ENCODE measurements at regions not wholly inside any gene's neighbourhood (a gene's known extent, or its start where the extent isn't known, plus 50 kb on each side); places are given as distances from the start of the nearest gene placed in this dataset.

DNA sequence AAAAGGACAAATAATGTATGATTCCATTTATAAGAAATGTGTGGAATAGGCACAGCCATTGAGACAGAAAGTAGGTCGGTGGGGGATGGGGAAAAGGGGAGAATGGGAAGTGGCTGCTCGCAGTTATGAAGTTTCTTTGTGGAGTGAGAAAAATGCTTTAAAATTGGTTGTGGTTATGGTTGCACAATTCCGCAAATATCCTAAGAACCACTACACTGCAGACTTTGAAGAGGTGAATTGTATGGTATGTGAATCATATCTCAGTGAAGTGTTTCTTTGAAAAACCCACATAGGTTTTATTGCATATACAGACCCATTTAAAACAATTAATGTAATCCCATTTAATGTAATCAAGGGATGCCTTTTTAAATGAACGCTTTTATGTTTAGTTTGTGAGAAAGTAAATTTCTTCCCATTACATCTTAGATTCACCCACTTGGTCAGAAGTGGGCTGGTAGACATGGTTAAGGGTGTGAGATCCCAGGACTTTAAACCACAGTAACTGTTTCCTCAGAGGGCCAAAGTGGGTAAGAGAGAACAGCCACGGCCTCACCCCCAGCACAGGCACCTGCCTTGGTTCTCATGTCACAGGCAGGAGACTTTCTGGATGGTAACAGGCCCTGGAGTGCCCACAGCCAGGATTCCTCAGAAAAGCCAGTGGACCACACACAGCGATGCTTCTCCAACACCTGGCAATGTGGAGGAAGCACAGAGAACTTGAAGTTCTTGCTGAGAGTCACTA, 119.3 kb upstream of the GJB6 start:
- no peaks in the 10 kb centered on the region for H3K36me3 ChIP-seq (ENCODE audit: insufficient read depth, low read length)
- peaks cover 12% of the 10 kb centered on the region; the same call in 1 of the 2 replicates for H3K4me1 ChIP-seq (ENCODE audit: insufficient read depth, low read length)
- WGBS: 95% methylated on average over 4 of the region's 6 CpGs
- no peak overlapping the region for H3K27ac ChIP-seq (ENCODE audit: low read depth, low read length)
- no peak overlapping the region for H3K4me3 ChIP-seq (ENCODE audit: low read length)
- no peaks in the 10 kb centered on the region for H3K9me3 ChIP-seq (ENCODE audit: insufficient read depth, low read depth, low read length)
- no peaks in the 10 kb centered on the region for H3K27me3 ChIP-seq (ENCODE audit: insufficient read depth, low read length)
- H3K9ac ChIP-seq (ENCODE audit: low read depth, low read length): no peak overlapping the region

DNA sequence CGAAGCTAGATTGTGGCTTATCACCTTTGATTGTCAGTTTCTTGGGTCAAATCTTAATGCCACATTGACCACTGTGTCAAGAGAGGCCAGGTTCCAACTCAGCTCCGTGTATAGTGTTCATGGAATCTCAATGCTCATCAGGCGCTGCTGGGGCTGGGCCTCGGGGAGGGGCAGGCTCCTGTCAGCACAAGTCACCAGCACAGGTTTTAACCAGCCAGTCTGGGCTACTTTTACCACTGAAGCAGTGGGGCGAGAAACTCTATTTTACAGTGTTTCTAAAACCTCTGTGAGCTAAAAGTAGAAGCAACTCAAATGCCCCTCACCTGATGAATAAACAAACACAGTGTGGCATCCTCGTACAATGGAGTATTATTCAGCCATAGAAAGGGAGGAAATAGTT, 118.7 kb upstream of the GJB6 start:
- Histone ChIP-seq H3K9ac (ENCODE audit: low read depth, low read length) (no peak overlapping the region), H3K4me1 (ENCODE audit: insufficient read depth, low read length) (peaks cover 12% of the 10 kb centered on the region; the same call in 1 of the 2 replicates), H3K4me3 (ENCODE audit: low read length) (no peak overlapping the region), H3K36me3 (ENCODE audit: insufficient read depth, low read length) (no peaks in the 10 kb centered on the region), H3K27me3 (ENCODE audit: insufficient read depth, low read length) (no peaks in the 10 kb centered on the region), H3K27ac (ENCODE audit: low read depth, low read length) (no peak overlapping the region), H3K9me3 (ENCODE audit: insufficient read depth, low read depth, low read length) (no peaks in the 10 kb centered on the region)
- 89% methylated on average over 6 of the region's 6 CpGs for WGBS

DNA sequence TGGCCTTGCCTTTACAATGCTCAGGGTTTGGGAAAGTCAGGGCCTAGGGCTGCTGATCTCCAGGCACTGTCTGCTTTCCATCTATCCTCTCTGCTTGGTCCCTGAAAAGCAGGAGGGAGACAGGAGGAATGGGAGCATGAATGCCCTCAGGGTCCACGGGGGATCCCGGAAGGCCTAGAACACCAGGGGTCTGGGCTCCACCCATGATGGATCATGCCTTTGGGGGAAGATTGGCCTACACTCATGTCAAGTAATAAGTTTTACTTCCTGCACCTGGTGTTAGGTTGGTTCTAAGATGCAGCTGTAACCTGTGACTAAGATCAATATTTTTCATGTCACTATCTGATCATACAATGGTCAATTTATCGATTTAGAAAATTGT, 118.3 kb upstream of the GJB6 start:
- no peak overlapping the region for H3K9ac ChIP-seq (ENCODE audit: low read depth, low read length)
- H3K36me3 ChIP-seq (ENCODE audit: insufficient read depth, low read length): no peaks in the 10 kb centered on the region
- H3K27me3 ChIP-seq (ENCODE audit: insufficient read depth, low read length): no peaks in the 10 kb centered on the region
- H3K9me3 ChIP-seq (ENCODE audit: insufficient read depth, low read depth, low read length): no peaks in the 10 kb centered on the region
- H3K27ac ChIP-seq (ENCODE audit: low read depth, low read length): no peak overlapping the region
- WGBS: 93% methylated on average over 3 of the region's 3 CpGs
- H3K4me3 ChIP-seq (ENCODE audit: low read length): no peak overlapping the region
- peaks cover 12% of the 10 kb centered on the region; the same call in 1 of the 2 replicates for H3K4me1 ChIP-seq (ENCODE audit: insufficient read depth, low read length)

DNA sequence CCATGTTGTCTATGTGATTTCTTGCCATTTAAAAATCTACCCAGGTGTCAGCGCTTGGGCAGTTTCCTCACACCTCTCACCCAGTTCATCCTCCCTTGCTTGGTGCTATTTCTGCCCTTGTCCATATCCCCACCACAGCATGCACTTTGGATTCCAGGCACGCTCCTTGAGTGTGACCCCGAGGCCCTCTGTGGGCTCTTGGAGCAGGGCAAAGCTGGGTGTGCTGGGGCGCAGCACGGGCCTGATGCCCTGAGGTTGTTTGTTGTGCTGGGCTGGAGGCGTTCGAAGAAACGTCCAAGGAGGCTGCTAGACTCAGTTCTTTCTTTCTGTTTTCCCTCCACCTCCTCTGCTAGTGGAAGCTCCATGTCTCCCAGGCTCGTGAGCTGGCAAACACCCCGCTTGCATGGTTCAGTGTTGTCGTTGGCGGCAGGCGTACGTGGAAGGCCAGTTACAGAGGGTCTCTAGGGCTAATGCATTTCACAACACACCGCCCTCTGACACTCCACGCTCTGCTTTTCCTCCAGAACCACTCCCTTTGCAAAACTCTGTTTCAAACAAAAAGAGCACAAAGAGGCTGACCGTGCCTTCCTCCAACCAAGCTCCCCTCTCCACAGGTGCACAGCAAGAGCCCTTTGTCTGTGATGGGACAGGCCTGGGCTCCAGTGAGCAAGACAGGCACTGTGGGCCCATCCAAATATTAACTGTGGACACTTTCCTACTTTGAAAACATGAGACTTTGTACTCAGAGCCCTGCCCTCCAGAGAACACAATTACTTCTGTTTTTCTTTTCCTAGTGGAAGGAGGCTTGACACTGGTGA, 117.7 kb upstream of the GJB6 start:
- peaks cover 12% of the 10 kb centered on the region; the same call in 1 of the 2 replicates for H3K4me1 ChIP-seq (ENCODE audit: insufficient read depth, low read length)
- H3K4me3 ChIP-seq (ENCODE audit: low read length): no peak overlapping the region
- no peaks in the 10 kb centered on the region for H3K9me3 ChIP-seq (ENCODE audit: insufficient read depth, low read depth, low read length)
- WGBS: 77% methylated on average over 17 of the region's 17 CpGs
- H3K27me3 ChIP-seq (ENCODE audit: insufficient read depth, low read length): no peaks in the 10 kb centered on the region
- no peaks in the 10 kb centered on the region for H3K36me3 ChIP-seq (ENCODE audit: insufficient read depth, low read length)
- H3K9ac ChIP-seq (ENCODE audit: low read depth, low read length): no peak overlapping the region
- H3K27ac ChIP-seq (ENCODE audit: low read depth, low read length): no peak overlapping the region

DNA sequence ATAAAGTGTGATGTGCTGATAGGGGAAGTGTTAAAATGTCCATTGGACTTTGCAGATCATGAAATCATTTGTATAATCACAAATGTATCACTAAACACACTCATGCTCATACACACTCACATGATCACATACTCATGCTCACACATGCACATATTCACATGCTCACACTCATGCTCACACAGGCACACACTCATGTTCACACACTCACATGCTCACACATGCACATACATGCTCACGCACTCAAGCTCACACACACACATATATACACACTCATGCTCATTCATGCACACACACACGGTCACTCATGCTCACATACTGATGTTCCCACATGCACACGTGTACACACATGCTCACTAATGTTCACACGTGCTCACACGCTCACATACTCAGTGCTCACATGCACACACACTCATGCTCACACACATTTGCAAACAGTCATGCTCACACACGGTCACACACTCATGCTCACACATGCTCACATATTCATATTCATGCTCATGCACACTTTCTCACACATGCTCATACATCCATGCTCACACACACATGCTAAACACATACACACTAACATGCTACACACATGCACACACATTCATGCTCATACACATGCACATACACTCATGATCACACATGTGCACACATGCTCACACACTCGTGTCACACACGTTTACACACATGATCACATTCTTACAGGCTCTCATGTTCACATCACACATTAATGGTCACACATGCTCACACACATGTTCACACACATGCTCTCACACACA, 116.7 kb upstream of the GJB6 start:
- no peak overlapping the region for H3K4me3 ChIP-seq (ENCODE audit: low read length)
- H3K9ac ChIP-seq (ENCODE audit: low read depth, low read length): no peak overlapping the region
- no peaks in the 10 kb centered on the region for H3K36me3 ChIP-seq (ENCODE audit: insufficient read depth, low read length)
- no peak overlapping the region for H3K27ac ChIP-seq (ENCODE audit: low read depth, low read length)
- no peaks in the 10 kb centered on the region for H3K9me3 ChIP-seq (ENCODE audit: insufficient read depth, low read depth, low read length)
- H3K4me1 ChIP-seq (ENCODE audit: insufficient read depth, low read length): peaks cover 12% of the 10 kb centered on the region; the same call in 1 of the 2 replicates
- WGBS: 92% methylated on average over 8 of the region's 8 CpGs
- H3K27me3 ChIP-seq (ENCODE audit: insufficient read depth, low read length): no peaks in the 10 kb centered on the region

DNA sequence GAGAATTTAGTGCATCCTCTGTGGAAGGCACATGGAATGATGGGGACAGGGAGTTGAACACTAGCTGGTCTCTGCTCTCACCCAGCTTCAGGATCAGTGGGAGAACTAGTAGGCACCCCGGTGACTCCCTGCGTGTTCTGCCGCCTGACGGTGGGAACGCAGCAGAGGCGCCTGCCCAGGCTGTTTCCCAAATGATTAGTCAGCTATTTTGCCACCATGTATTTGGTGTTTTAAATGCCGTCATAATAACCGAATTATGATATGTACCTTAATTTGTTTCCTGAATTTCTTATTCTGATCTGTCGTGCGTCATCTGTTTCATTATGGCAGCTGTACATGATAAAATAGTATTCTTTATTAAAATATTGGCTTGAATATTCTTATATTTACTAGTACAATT, 115.9 kb upstream of the GJB6 start:
- Histone ChIP-seq H3K4me1 (ENCODE audit: insufficient read depth, low read length) (peaks cover 12% of the 10 kb centered on the region; the same call in 1 of the 2 replicates), H3K27me3 (ENCODE audit: insufficient read depth, low read length) (no peaks in the 10 kb centered on the region), H3K36me3 (ENCODE audit: insufficient read depth, low read length) (no peaks in the 10 kb centered on the region), H3K9me3 (ENCODE audit: insufficient read depth, low read depth, low read length) (no peaks in the 10 kb centered on the region), H3K4me3 (ENCODE audit: low read length) (no peak overlapping the region), H3K27ac (ENCODE audit: low read depth, low read length) (no peak overlapping the region), H3K9ac (ENCODE audit: low read depth, low read length) (no peak overlapping the region)
- 94% methylated on average over 10 of the region's 10 CpGs for WGBS

DNA sequence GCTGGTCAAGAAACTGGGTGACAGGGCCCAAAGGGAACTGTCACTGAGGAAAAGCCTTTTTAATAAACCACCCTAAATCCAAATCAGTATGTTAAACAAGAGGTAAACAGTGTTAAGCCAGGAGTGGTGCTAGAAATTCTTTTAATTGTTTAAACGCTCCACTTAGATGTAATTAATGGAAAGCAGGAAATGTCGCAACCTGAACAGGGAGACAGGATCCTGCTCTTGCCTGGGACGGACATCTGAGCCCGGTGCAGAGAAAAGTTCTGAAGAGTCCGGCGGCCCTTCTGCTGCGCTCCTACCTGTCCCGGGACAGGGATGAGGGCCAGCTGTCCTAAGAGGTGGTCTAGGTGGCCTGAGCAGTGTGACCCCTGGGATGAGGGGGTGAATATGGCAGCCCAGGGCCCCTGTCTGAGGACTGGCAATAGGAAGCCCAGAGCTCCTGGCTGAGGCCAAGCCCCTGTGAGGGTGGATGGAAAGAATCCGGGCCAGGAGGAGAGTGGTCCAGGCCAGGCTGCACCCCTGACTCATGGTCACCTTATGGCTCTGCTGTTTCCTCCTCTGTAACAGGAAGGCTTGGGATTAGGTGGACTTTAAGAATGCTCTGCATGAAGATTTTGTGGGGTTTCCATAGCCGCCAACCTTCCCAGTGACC, 112.8 kb upstream of the GJB6 start:
- H3K36me3 ChIP-seq (ENCODE audit: insufficient read depth, low read length): no peaks in the 10 kb centered on the region
- no peaks in the 10 kb centered on the region for H3K27me3 ChIP-seq (ENCODE audit: insufficient read depth, low read length)
- no peak overlapping the region for H3K9ac ChIP-seq (ENCODE audit: low read depth, low read length)
- no peak overlapping the region for H3K4me3 ChIP-seq (ENCODE audit: low read length)
- 92% methylated on average over 10 of the region's 10 CpGs for WGBS
- H3K9me3 ChIP-seq (ENCODE audit: insufficient read depth, low read depth, low read length): no peaks in the 10 kb centered on the region
- H3K27ac ChIP-seq (ENCODE audit: low read depth, low read length): no peak overlapping the region
- H3K4me1 ChIP-seq (ENCODE audit: insufficient read depth, low read length): peaks cover 13% of the 10 kb centered on the region; the same call in 1 of the 2 replicates

DNA sequence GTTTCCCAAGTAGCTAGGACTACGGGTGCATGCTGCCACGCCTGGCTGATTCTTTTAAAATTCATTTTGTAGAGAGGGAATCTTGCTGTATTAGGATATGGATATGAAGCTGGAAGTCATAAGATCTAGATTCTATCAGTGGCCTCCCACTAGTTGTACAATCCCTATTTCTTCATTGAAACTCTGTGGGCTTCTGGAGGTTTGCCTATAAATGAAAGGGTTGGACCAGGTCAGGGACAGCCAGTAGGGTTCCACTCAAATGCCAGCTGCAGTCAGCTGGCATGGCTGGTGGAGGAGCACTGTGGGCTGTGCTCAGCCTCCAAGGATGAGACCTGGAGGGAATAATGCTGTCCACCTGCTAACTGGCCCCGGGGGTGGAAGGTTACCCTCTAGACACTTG, 110.2 kb upstream of the GJB6 start:
- WGBS: 96% methylated on average over 3 of the region's 3 CpGs
- H3K4me3 ChIP-seq (ENCODE audit: low read length): no peak overlapping the region
- peaks cover 6% of the 10 kb centered on the region; the same call in 1 of the 2 replicates for H3K4me1 ChIP-seq (ENCODE audit: insufficient read depth, low read length)
- no peaks in the 10 kb centered on the region for H3K36me3 ChIP-seq (ENCODE audit: insufficient read depth, low read length)
- H3K27ac ChIP-seq (ENCODE audit: low read depth, low read length): no peak overlapping the region
- H3K9ac ChIP-seq (ENCODE audit: low read depth, low read length): no peak overlapping the region
- H3K9me3 ChIP-seq (ENCODE audit: insufficient read depth, low read depth, low read length): no peaks in the 10 kb centered on the region
- H3K27me3 ChIP-seq (ENCODE audit: insufficient read depth, low read length): no peaks in the 10 kb centered on the region

DNA sequence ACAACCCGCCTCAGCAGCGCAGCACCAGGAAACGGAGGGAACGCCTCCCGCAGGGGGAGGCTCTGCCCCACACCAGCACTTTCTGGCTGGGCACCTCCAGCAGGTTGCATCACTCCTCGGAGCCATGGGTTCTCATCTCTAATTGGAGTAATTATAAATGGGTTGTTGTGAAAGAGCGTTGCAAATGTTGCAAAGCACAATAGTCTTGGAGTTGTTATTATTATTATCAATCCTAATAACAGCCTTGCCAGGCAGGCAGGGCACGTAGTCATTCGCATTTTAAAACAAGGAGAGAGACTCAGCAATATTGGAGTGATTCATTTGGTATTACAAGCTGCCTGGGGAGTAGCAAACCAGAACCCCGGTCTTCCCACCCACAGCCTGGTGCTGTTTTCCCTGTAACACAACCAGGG, 108.6 kb upstream of the GJB6 start:
- no peak overlapping the region for H3K27ac ChIP-seq (ENCODE audit: low read depth, low read length)
- H3K27me3 ChIP-seq (ENCODE audit: insufficient read depth, low read length): no peaks in the 10 kb centered on the region
- no peaks in the 10 kb centered on the region for H3K9me3 ChIP-seq (ENCODE audit: insufficient read depth, low read depth, low read length)
- 86% methylated on average over 10 of the region's 10 CpGs for WGBS
- H3K9ac ChIP-seq (ENCODE audit: low read depth, low read length): no peak overlapping the region
- peaks cover 6% of the 10 kb centered on the region; the same call in 1 of the 2 replicates for H3K4me1 ChIP-seq (ENCODE audit: insufficient read depth, low read length)
- H3K36me3 ChIP-seq (ENCODE audit: insufficient read depth, low read length): no peaks in the 10 kb centered on the region
- no peak overlapping the region for H3K4me3 ChIP-seq (ENCODE audit: low read length)

DNA sequence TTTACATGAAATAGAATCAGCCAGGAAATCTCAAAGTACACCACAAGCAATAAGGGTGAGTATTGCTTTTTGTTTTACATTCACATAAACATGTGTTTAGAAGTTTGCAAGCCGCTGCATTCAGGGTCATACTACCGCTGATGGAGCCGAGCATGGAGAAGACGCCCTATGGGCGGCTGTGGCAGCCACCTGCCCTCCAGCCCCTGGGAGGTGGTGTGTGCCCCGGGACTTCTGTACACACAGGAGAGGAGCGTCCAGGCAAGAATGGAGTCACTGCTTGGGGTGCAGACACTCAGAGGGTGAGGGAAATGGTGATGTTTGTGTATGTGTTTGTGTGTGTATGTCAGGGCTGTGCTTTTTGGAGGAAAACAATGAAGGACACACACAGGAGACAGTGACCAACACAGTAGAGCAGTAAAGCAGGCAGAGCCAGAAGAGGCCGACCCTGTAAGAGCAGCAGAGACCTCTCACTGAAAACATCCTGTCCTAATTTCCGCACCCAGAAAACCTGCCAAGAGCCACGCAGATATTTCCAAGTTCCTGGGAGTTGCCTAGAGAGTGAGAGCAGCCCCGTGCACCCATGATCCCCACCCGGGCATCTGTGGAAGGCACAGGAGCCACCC, 108.1 kb upstream of the GJB6 start:
- Histone ChIP-seq H3K9me3 (ENCODE audit: insufficient read depth, low read depth, low read length) (no peaks in the 10 kb centered on the region), H3K4me3 (ENCODE audit: low read length) (no peak overlapping the region), H3K4me1 (ENCODE audit: insufficient read depth, low read length) (peaks cover 6% of the 10 kb centered on the region; the same call in 1 of the 2 replicates), H3K36me3 (ENCODE audit: insufficient read depth, low read length) (no peaks in the 10 kb centered on the region), H3K27ac (ENCODE audit: low read depth, low read length) (no peak overlapping the region), H3K27me3 (ENCODE audit: insufficient read depth, low read length) (no peaks in the 10 kb centered on the region), H3K9ac (ENCODE audit: low read depth, low read length) (no peak overlapping the region)
- 81% methylated on average over 12 of the region's 12 CpGs for WGBS

All from HUES64 (cell line).